Stimulated activated CD4-positive, alpha-beta T cell treated with anti-CD3 and anti-CD28 coated beads, Interleukin-2, amount 100 ng/mL, for 48 hours (primary cell): ENCODE measurements at regions not wholly inside any gene's neighbourhood (a gene's known extent, or its start where the extent isn't known, plus 50 kb on each side); places are given as distances from the start of the nearest gene placed in this dataset.
"Not testable (repeated sequence)": the region's sequence is repeated elsewhere in the genome, so short reads cannot be mapped to it uniquely, and the experiment has no call there.

Experiments used
- DNase-seq, 2 donors: peaks; one replicate each; pipeline ENCODE4 v3.0.0-alpha.2; 2020

DNA sequence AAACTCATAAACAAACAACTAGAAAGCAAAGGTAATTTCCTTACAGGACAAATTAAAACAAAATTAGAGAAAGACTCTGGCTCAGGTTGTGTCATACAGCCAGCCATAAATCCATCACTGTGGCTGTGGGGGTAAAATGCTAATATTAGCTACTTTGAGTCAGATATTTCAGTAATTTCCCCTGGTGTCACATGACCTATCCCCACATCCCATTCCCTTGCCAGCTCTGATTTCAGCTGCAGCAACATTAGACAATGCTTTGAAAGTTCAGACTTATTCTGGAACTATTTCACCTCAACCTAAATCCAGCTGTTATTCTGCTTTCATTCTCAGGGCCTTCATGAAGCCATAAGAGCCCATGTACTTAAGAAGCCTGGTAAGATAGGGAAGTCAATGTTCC, 55.3 kb downstream of the RPL10L start:
- no peak for DNase-seq

DNA sequence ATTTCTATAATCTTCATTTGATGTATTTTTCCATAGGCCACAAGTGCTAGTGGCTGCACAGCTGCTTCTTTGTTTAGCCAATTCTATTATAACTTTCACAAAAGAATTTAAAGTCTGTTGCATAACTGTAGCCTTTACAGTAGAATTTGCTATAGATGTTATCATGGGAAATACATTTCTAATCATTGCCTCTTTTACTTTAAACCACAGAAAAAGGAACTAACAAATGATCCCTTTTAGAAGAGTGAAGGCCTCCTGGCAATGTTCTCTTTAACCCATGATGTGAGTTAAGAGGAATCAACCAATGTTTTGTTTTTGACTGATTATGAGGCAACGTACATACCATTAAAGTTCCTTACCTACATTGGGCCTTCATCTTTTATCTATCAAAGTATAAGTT, 68.8 kb downstream of the RPL10L start:
- DNase-seq, result no peak

DNA sequence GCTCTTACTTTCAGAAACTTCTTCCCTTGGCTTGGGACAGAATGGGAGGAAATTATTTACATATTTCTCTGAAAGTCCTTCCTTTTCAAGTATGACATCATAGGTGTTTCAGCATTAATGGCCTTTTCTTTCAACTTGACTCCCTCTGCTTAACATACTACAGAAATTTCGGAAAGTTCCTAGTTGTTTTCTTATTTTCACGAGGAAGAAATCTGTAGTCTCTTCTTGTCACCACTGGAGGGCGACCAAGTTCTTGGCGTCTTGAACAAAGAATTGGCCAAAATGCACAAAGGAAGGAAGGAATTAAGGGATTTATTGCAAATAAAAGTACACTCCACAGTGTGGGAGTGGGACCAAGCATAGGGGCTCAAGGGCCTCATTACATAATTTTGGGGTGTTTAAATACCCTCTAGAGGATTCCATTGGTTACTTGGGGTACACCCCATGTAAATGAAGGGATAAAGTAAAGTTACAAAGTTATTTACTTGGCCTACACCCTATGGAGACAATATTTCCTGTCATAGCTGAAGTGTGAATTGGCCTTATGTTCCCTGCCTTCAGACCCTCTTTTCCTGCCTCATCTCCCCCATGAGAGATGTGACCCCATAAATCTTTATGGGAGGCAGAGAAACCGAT, 70.4 kb downstream of the RPL10L start:
- peak in 1 of 2 donors; percentile 3 for DNase-seq

DNA sequence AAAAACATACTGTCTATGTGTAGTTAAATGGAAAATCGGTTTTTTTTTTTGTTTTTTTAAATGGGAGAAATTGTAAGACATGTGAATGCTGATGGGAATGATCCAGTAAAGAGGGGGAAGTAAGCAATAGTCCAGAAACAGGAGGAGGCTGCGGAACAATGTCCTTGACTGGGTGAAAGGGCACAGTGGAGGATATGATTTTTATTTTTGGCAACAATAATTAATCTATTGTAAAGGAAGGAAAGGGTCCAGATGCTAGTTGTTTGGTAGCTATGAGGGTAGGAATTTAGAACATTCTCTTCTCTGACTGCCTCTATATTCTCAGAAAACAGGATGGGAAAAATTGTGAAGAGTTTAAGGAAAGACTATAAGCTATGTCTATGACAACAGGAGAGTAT, 76.6 kb downstream of the RPL10L start:
- DNase-seq, result no peak

DNA sequence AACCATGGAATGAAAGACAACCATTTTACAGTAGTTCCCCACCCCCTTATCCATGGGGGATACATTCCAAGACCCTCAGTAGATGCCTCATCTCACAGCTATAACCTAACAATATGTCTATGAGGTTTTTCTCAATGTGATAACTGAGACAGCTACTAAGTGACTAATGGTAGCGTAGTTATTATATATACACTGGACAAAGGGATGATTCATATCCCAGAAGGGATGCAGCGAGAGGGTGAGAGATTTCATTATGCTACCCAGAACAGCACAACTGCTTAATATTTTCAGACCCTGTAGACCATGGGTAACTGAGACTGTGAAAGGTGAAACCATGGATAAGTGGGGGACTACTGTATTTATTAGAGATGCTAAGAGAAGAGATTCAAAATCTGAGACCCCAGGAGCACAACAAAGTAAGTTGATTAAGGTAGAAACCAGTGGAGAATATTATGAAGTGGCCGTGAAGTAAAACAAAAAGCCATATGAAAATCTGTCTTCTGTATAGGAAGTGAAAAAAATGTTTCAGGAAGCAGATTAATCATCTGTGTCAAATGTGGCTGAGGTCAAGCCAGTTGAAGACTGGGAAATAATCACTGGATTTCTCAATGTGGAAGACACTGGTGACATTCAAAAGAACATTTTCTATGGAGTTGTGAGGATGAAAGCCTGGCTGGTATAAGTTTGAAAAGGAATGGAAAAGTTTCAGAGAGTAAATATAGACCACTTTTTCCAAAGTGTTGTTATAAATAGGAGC, 77.2 kb downstream of the RPL10L start:
- DNase-seq, result no peak

DNA sequence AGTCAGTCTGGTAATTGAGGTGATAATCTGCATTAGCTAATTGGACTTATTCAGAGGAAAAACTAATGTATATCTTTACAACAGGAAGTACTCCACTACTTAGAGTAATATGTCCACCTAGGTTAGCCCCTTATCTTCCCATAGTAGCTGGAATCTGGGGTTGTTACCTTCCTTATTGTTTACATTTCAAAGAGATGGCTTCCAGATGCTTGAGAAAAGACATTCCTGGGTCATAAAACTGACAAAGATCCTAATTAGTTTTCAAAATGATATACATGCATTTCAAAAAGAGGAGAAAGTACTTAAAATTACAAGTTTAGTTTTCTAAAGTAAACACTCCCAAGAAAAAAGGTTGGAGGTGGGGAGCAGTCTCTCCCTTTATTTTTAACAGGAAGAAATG, 78.1 kb downstream of the RPL10L start:
- no peak for DNase-seq

DNA sequence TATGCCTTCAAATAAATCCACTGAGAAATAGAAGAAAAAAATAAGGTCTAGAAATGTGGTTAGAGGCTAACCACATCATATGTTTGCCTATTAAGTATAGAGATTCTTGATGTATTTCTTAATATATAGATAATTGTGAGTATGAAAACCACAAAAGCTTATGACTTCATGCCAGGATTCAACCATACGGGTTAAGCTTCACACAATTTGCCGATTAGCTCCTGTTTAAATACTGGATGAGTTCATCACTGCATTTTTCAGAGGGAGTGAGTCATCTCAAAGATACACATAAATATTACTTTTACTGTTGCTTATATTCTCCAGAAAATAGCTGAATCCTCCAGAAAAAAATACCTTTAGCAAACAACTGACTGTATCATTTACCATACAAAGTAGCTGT, 79.6 kb downstream of the RPL10L start:
- no peak for DNase-seq

DNA sequence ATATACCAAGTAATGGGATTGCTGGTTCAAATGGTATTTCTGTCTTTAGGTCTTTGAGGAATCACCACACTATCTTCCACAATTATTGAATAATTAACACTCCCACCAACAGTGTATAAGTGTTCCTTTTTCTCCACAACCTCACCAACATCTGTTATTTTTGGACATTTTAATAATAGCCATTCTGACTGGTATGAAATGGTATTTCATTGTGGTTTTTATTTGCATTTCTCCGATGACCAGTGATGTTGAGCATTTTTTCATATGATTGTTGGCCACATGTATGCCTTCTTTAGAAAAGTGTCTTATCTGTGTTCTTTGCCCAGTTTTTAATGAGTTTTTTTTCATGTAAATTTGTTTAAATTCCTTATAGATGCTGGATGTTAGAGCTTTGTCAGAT, 83.4 kb downstream of the RPL10L start:
- DNase-seq, result not testable (repeated sequence)

DNA sequence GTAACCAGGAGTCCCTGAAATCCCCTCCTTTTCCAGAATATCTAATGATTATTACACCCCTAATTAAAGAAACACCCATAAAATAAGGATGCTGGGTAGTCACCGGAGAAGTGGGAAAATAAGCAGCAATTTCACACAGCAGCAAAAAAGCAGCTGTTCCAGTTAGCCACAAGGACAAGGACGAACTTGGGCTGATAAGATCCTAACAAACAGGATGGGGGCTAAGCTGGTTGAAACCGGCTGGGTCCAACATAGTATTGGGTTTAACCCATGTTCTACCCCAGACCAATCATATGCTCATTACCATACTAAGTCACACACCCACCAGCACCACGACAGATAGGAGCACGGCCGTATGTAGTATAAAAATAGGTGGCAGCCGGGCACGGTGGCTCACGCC, 100.7 kb downstream of the RPL10L start:
- DNase-seq, result no peak

DNA sequence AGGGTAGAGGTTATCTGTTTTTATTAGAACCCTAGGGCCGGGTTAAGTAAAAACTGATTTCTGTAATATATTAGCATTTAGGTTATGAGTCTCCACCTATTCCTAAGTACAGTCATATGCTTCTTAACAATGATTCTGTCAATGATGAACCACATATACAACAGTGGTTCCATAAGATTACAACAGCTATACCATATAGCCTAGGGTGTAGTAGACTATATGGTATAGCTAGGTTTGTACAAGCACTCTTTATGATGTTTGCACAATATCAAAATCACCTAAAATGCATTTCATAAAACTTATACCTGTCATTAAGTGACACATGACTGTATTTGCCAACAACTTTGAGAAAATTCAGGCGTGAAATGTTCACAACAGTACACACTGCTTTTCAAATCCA, 110.6 kb downstream of the RPL10L start:
- DNase-seq, result no peak

DNA sequence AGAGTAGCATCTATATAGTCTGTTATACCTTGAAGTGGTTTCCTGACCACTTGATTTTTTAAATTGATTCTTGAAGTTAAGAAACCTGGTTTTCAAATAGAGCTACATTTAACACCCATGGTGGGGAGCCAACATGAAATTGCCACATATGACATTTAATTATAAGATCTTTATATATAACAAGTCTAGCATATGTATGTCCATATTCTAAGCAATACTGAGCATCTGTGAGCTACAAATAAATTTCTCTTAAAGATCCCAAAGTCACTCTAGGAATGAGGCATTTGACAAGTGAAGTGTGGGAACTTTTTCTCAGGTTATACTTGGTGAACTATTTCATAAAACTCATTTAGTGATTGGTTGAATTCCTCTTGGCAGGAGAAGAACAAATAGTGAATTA, 132.5 kb downstream of the RPL10L start:
- DNase-seq, result no peak

DNA sequence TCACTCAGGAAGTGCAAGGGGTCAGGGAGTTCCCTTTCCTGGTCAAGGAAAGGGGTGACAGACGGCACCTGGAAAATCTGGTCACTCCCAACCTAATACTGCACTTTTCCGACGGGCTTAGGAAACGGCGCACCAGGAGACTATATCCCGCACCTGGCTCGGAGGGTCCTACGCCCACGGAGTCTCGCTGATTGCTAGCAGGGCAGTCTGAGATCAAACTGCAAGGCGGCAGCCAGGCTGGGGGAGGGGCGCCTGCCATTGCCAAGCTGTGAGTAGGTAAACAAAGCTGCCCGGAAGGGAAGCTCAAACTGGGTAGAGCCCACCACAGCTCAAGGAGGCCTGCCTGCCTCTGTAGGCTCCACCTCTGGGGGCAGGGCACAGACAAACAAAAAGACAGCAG, 142.8 kb downstream of the RPL10L start:
- not testable (repeated sequence) for DNase-seq

DNA sequence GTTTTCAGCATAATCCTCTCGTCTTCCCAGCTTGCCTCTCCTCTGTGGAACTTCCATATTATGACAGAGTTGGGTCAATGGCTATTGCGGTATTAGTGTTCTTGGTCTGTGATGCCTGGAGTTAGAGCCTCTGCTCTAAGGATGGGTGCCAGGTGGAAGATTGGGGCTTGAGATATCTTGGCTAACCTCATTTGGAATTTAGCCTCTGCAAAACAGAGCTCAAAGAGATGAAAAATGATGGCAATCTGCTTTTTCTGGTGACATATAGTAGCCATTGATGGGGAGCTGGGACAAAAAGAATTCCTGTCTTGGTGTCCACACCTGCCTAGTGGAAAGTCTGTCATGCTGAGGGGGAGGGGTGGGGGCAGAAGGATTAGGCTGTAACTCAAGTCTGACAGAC, 152.1 kb downstream of the RPL10L start:
- DNase-seq, result no peak

DNA sequence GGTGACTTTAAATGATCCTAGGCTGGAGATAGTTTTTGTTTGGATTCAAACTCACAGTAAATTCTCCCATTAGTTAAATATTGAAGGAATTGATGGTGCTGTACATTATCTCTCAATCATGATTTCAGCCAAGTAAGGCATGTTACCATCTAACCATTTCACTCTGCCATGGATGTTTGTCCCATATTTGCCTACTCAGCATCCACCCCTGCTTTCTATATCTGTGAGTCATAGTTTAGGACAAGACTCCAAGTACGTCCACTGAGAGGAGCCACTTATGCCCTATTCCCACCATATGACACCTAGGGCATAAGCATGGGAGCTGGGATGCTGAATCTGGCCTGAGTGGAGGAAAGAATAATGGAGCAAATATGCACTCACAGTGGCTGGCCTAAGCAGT, 155.2 kb downstream of the RPL10L start:
- DNase-seq, result no peak

DNA sequence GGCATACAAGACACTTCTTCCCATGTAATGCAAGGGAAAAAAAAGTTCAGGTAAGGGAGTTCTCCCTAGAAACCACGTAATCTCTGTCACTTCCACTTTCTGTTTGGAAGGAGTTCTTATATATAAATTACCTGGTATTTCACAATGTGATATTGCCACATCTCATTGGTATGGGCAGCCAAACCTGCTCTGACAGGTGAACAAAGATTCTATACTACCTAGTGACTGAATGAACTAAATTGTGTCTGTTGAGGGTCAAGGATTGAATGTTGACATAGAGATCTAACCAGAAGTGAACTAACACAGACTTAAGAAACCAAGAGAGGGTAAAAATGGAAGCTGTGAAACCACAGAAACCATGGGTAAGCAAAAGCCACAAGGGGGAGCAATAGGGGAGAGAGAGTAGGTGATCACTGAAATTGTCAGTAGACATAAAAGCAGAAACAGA, 161.3 kb downstream of the RPL10L start:
- no peak for DNase-seq

DNA sequence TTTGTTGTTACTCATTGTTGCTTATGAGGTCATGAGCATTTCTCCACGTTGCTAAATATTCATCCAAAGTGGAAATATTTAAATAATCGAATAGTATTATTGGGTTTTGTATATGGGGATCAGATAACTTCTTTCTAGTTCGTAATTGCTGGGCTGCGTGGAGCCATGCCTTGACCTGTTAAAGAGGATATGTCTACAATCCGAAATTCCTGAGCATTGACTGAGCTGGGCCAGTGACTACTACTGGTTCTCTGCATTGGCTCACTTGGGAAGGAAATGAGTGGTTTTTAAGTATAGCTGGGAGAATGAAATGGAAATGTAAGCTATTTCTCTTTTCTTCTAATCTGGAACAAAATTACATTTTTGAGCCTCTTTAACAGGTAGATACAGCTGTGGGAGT, 163.2 kb downstream of the RPL10L start:
- no peak for DNase-seq

DNA sequence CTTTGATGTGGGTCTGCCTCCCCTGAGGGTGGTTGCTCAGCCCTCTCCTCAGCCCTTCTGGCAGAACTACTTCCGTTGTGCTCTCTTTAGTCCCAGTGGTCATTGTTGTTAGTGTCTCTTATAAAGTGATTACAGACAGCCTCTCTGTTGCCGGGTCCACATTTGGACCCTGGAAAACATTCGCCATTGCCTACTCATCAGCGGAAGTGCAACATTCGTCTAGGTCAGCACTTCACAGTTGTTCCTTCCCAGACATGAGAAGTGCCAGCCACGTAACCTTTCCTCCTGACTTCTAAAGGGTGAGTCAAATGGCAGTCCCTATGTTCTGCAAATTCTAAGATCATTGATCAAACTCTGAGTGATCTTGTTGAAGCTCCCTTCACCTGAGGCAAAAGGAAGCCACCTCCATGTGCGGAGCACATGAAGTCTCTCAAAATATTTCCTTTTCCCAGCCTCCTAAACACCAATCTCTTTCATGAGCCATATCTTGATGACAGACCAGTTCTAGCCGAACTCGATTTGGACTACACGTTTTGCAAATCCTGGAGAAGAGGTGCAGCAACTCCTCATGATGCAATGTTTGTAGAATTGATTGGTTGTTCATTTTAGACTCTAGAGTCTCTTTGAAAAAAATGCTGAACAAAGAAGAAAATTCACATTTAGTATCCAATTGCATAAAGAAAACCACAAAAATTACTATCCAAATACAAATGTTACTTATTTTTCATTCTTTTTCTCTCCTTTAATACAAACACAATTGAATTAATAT, 163.8 kb downstream of the RPL10L start:
- no peak for DNase-seq

DNA sequence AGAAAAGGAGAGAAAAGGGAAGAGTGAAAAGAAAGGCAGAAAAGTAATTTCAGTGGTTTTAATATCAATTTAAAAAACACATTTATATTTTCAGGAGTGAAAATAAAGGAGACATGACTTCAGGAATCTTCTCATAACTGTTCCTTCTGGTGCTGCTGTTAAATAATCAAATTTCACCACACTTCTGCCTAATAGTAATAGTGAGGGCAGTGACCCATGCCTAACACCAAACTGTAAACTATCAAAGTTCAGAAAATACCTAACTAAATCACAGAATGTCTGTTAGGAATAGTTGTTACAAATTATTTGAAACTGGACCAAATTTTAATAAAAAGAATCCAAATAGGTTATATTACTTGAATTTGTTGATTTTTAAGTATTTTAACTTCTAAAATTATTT, 169.4 kb downstream of the RPL10L start:
- DNase-seq, result no peak

DNA sequence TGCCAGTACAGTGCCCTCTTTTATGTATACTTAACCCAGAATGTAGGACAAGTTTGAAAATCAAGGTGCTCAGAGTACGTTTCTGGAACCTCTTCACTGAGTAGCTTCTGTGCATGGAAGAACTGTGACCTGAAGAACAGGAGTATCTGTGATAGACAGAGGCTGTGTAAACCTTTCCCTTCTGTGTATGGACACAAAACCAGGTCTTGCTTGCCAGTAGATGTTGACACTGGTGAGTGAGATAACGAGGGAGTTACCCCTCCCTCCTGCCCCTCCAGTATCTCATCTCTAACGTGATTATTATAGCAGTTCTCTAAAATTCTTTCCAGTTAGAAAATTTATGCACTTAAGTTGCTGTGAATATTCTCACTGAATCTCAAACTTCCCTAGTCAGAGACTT, 170.8 kb downstream of the RPL10L start:
- no peak for DNase-seq

DNA sequence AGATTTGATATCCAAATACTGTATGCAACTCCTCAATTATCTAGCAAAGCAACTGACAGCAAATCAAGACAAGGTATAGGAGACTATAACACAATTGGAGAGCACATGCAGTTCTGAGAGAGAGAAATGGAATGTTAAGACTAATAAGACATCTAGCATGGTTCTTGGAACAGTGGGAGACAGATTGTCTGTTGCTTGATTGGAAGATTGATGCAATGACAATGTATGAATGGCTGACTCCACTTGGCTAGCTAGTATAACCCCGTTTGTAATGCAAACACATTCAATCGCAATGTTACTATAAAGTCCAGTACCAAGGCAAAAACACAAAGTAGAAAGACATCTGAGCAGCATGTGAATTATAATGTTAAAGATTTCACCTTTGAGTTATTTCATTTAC, 179.3 kb downstream of the RPL10L start:
- no peak for DNase-seq

DNA sequence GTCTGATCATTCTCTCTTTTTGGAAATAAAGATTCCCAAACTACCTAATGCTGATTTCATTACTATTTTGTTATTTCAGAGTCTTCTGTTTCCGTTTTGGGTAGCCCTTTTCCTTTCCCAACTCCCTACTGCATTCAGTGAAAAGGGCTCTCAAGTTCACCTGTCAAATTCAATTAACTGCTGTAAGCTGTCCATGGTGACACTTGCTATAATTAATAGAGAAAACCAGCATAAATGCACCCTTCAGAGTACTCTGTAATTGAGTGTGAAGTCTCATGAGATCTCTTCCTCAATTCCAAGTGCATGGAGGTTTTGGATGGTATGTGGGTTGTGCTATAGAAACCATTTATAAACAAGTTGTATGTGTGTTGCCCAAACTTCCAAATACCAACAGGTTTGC, 187.2 kb downstream of the RPL10L start:
- no peak for DNase-seq

DNA sequence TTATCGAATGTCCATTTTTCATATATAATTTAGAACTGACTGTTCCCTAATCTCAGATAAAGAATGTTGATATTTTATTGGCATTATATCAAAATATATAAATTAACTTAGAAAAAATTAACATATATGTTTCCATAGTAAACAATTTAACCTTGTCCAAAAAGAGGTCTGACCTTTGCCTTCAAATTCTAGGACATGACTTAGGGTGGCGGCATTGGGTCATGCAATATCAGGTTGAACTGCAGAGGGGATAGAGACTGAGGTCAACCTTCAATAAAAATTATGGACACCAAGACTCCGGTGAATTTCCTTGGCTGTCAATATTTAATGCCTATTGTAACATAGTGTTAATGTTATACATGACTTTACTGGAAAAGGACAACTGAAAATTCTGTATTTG, 199.8 kb downstream of the RPL10L start:
- DNase-seq, result no peak

DNA sequence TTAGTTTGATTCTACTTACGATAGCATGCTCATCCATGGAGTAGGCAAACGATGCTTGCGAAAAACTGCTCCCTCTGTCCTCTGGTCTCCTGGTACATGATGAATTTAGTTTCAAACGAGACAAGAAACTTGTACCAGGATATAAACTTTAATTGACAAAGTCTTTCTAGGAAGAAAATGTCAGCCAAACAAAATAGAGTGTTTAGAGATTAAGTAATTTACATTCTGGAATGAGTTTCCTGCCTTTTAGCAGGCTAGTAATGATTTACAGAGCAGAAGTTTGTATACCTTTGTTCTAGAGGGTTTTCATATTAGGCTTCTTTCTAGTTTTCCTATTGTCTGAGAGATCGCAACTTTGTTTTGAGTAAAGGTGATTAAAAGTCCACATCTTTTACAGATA, 206.9 kb downstream of the RPL10L start:
- no peak for DNase-seq

DNA sequence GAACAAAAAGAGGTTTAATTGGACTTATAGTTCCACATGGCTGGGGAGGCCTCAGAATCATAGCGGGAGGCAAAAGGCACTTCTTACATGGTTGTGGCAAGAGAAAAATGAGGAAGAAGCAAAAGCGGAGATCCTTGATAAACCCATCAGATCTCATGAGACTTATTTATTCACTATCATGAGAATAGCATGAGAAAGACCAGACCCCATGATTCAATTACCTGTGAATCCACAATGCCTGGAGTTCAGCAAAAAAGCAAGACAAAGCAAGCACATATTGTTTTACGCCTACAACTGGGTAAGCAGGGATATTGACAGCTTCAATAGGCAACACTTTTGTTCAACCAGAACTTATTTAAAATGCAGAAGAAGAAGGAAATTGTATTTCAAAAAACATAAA, 218.2 kb downstream of the RPL10L start:
- DNase-seq, result no peak
